GM12892 (cell line): ENCODE measurements at regions not wholly inside any gene's neighbourhood (a gene's known extent, or its start where the extent isn't known, plus 50 kb on each side); places are given as distances from the start of the nearest gene placed in this dataset.

Experiments used
- POLR2A ChIP-seq: IDR thresholded peaks from 2 replicates; pipeline ENCODE4 v1.6.1; 2011; ENCODE audit warnings: low read depth, low read length, control low read depth
- POLR2AphosphoS5 ChIP-seq: IDR thresholded peaks from 2 replicates; pipeline ENCODE4 v1.6.1; 2011; ENCODE audit warnings: low read depth, low read length, control low read depth
- TAF1 ChIP-seq: IDR thresholded peaks from 2 replicates; pipeline ENCODE4 v1.6.1; 2011; ENCODE audit warnings: low read depth, mild to moderate bottlenecking, control low read depth, low read length, borderline replicate concordance

- no peak for TF ChIP-seq POLR2A
- no peak for TF ChIP-seq POLR2AphosphoS5
- no peak for TF ChIP-seq TAF1
Measured at GRCh38 chr4:66777097-66777496, 768.2 kb downstream of the CENPC start.
